ENCODE measurements at regions not wholly inside any gene's neighbourhood (a gene's known extent, or its start where the extent isn't known, plus 50 kb on each side); places are given as distances from the start of the nearest gene placed in this dataset.

DNA sequence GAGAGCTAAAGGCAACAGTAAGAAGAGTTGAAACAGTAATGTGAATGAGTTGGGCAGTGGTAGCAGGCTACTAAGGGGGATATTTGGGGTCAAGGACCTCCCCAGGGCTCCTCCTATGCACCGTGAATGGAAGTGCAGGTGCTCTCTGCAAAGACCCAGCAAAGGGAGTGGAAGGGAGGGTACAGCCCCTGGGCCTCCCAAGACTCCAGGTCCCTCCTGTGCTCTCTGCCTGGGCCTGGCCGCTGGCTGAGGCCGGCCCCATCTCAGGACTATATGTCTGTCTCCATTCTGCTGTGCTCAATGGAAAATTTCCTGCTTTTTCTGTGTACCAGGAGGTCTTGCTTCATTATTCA is 372.1 kb upstream of the MKI67 start:
- DNase-seq (ENCODE audit: low spot score), result no peak

DNA sequence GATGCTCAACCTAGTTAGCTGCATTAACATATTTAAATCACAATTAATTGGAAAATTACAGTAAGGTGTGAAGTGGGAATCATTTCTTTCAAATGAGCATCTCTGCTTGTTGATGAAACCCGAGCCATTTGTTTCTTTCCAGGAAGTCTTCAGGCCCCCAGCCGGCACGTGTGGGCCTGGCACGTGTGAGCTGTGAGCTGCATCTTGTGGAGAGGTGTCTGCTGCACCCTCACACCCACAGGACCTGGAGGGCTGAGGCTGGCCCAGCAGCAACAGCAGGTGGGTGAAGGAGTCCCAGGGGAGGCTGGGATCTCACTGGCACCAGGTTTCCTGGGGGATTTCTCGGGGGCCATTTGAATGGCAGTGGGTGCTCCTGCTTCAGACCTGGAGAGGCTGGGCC is 372.5 kb upstream of the MKI67 start:
- DNase-seq (ENCODE audit: low spot score), result no peak

DNA sequence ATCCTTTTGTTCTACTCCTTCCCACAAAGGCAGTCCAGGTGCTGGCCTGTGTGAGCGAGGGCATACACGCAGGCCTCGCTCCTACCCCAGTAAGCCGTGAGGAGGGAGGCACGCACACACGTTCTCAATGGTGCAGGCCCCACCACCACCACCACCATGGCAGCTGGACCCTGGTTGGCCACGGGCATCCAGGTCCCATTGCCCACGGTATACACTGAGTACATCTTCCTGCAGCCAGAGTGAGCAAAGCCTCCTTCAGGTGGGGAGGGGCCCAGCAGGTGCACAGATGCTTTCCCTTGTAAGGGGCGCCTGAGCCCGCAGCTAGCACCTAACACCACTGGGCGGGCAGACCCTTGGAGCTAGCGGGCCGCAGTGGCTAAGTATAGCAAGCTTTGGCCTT is 373.3 kb upstream of the MKI67 start:
- DNase-seq (ENCODE audit: low spot score), result no peak

DNA sequence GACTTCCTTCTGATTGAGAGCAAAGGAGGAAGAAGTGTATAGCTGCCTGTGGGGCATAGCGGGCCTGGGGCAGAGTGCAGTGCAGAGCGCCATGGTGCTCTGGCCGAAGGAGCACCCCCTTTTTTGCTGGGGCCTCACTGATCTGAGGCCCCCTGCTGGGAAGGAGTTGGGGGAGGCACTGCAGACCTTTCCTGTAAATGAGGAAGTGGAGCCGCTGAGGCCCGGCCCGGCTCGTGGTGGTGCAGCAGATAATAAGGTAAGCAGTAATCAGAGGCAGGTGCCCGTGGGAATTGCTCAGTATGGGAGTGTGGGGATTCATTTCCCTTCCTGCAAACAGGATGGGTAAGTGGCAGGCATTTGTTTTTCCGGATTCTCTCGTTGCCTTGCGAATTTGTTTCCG is 373.7 kb upstream of the MKI67 start:
- DNase-seq (ENCODE audit: low spot score), result no peak

DNA sequence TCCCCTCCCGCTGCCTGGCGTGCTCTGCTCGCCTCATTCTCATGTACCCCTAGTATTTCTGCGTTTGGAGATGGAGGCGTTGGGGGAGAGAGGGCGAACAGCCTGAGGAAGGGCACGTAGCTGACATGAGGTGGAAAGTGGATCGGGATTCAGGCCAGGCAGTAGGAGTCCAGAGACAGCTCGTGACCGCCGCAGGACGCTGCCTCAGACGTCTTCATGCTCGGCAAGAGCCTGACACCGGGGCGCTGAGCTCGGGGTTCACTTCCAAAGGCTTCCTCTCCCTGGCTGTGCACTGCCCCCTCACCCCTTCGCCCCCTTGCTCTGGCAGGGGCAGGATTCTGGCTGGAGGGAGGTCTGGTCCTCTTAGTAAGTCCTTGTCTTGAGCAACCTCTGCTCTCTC is 374.4 kb upstream of the MKI67 start:
- no peak for DNase-seq (ENCODE audit: low spot score)

DNA sequence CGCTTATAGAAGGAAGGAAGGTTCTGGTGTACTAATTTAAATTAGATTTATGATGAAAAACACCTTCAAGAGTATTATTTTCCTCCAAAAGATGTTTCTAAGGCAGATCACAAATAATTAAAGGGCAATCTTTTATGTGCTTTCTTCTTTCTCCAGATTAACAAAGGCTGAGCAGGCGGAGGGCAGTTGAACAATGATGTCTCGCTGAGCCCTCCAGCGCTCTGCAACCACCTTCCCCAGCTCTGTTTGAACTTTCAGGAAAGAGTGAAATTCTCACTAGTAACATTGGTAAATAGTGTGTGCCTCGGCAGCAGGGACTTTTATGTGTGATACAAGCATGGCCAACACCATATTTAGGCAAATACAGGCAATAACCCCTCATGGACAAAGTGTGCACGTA is 379.1 kb upstream of the MKI67 start:
- no peak for DNase-seq (ENCODE audit: low spot score)

DNA sequence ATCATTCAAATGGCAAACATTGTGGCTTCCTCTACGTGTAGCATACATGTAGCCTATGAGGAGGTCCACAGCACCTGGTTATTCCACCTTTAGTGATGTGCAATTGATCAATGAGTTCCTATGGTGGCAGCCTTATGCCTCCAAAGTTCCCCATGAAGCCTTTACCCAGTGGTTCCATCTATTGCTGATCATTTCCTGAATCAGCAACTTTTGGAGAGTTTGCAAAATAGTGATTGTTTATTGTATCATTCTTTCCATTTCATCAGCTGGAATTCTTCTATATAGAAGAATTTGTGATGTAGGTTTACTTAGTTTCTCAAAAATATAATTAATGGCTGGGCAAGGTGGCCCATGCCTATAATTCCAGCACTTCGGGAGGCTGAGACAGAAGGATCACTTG is 380.2 kb upstream of the MKI67 start:
- no peak for DNase-seq (ENCODE audit: low spot score)

DNA sequence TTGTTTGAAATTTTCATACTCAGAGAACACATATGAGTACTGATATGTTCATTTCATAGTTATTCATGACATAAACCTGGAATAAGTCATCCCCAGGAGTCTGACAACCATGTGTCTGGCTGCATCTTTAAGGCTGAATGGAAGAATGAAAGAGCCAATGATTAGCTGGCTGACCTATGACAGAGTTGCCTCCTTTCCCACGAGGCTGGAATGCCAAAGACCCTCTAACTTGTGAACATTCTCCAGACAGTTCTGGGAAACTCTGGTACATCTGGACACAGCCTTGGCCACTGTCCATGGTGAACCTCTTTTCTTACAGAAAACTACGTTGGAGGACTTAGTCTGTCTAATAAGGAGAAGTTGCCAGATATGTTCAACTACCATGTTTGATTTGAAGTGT is 380.8 kb upstream of the MKI67 start:
- no peak for DNase-seq (ENCODE audit: low spot score)

DNA sequence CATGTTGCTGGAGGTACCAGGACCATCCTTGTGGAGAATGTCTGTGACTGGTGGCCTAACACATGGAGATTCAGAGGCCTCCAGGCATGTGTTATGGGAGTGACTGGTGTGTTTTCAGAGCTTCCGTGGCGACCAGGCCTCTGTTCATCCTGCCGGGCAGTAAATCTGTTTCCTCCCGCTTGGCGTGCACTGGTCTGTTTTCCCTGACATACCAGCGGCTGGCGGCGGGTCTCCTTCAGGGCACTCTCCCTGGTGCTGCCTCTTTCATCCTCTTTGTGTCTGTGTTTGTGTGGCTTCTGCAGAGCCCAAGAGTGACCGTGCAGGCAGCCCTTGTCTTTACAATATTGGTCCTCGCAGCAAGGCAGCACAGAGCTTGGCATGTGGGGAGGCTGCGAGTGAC is 385.1 kb upstream of the MKI67 start:
- DNase-seq (ENCODE audit: low spot score), result no peak

DNA sequence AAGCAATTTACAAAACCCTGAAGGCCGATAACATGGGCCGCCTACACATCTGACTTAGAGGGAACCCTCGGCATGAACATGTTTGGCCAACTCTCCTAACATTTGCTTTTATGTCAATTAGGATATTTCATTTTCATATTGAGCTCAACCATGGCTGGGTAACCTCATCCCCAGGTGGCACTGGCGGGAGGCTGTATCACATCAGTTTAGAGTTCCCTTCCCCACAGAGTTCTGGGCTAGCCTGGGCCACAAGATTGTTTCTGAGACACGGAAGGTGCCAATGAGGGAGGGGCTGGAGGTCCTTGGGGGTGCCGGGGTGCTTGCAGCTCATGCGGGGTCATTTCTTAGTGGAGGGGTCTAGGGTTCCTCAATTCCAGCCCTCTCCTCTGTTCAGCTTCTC is 386.5 kb upstream of the MKI67 start:
- no peak for DNase-seq (ENCODE audit: low spot score)

DNA sequence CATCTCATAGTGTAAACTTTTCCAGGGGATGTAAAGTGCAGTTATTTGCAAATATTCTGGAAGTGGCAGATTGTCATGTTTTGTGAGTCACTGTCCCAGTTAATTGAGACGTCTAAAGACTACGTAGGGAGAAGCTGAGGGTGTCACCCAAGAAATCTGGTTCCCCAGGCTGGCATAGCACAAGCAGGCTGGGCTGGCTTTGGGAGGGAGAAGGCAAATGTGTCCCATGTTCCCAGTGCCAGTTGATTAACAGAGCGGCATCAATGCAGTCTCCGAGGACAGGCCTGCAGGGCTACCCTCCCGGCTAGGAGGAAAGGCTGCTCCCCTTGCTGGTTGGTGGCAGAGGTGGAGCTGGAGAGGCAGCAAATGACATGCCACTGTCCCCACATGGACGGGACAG is 388.3 kb upstream of the MKI67 start:
- DNase-seq (ENCODE audit: low spot score), result no peak

DNA sequence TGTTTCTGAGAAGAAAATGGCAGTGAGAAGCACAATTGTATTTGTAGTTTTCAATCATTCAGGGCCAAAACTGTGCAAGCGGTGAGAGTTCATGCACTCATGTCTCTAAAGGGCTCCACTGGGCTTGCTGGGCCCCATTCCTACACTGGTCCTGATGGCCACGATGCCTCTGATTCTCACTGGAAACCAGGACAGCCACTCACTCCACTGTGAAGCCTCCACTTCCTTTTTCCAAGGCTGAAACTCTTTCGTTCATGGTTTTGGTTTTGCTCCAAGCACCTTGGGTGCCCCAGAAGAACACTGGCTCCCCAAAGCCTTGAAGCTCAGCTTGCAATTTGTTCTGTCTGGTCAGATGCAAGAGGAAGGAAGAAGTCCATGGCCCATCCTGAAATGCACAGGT is 390.0 kb upstream of the MKI67 start:
- no peak for DNase-seq (ENCODE audit: low spot score)

DNA sequence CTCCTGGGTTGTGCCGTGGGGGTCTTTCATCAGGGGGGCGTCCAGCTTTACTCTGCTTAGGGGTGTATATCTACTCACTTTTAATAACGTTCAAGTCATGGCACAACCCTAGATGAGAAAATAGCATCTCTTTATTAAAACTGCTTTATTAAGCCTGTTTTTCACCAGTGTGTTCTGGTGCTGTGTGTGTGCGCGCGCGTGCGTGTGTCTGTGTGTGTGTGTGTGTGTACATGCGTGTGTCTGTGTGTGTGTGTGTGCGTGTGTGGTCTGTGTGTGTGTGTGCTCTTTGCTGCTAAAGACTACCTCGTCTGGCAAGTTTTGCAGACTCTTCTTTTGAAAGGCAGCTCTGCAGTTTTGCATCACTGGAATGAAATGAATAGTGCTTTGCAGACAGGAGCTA is 390.9 kb upstream of the MKI67 start:
- DNase-seq (ENCODE audit: low spot score), result no peak

DNA sequence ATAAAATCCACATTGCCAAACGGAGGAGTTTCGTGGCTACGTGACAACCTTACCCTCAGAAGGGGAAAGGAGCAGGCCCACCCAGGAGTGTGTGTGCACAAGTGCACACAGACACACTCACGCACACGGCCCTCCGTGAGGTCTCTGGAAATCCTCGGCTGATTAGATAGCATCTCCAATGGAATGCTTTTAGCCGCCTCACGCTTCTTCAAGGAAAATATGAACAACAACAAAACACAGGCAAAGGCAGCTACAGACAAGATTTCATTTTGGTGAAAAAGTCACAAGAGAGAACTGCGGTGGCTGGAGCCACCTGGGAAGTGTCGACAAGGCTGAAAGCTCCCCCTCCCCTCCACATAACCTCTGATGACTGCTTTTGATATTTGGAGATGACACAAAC is 391.8 kb upstream of the MKI67 start:
- DNase-seq (ENCODE audit: low spot score), result no peak

DNA sequence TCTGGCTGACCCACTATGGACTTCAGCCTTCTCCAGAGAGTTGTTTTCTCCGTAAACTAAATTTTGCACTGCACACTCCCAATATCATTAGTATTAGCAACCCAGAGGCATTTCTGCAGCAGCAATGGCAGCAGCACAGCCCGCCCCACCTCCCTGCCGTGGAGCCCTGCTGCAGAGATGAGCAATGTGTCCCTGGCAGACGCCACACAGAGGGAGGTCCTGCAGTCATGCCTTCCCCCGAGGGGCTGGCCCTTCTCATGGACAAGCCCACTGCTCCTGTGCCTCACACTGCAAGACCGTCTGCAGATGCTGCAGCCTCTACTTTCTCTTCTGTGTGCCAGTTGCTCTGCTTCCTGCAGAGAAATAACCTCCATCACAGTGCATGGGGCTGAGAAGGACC is 393.4 kb upstream of the MKI67 start:
- DNase-seq (ENCODE audit: low spot score), result no peak

DNA sequence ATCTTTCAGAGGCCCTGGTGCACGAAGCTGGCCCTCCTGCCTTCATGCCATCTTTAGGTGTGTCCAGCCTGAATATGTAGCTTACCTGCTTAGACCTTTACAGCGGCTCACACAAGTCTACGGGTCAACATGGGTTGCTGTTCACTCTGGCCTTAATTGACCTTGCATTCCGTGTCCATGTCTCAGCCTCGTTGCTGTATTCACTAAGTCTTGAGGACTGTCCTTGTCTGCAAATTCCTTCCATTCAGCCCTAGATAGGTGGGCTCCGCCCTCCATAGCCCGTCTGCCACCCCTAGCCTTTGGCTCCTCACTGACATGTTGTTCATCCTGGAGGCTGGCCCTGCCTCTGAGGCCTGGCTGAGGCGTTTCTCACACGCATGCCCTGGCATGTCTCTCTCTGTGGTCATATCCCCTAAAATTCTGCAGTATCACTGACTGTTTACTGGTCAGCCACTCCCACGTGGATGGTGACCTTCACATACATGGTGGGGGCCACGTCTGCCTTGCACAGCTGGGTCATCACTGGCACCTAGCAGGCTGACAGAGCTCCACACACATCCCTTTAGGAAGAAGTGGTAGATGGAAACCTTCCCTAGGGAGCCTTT is 394.1 kb upstream of the MKI67 start:
- no peak for DNase-seq (ENCODE audit: low spot score)

DNA sequence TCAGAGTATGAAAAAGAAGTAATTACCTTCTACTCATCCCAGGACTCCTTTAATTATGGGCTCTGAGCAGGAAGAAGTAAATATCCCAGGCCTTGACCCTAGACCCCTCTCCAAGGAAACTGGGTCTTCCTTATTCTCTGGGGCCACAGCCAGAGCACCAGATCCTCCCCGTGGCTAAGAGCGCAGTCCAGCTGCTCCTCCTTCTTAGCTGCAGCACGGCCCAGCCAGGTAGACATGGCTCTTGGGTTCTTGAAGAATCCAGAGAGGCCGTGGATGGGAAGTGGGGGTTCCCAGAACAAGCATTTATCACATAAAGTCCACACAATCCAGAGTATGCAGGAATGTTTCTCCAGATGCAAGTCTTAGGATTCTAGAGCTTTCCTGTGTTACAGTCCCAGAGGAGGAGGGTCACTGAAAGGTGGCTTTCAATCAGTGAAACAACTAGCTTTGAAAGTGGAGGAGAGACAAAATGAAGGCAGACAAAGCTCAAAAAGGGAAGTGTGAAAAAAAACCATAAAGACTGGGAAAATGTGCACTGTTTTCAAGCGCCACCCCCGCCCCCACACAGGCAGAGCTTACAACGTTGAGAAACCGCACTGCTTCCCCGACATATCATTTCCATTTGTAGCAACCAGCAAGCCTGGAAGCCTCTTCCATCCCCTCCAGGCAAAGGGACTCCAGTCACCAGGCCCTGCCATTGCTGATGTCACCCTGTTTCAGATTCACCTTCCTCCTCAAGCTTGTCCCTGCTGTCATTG is 396.5 kb upstream of the MKI67 start:
- DNase-seq (ENCODE audit: low spot score), result no peak

DNA sequence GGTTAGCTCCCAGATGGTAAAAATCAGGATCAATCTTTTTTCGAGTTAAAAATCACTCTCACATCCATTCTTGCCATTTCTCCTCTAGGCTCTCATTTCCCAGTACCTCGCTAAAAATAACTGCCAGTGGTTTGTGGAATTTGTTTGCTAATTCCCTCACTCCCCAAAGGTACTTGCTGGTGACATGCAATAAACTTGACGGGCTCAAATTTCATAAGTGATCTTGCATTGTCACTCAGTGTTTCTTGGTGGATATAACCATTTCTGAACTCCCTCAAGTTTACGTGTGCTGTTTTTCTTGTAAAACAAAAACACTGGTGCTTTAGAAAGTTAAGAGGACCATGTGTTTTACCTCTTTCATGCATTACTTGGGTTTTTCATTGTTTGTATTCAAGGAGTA is 399.2 kb upstream of the MKI67 start:
- DNase-seq (ENCODE audit: low spot score), result no peak

DNA sequence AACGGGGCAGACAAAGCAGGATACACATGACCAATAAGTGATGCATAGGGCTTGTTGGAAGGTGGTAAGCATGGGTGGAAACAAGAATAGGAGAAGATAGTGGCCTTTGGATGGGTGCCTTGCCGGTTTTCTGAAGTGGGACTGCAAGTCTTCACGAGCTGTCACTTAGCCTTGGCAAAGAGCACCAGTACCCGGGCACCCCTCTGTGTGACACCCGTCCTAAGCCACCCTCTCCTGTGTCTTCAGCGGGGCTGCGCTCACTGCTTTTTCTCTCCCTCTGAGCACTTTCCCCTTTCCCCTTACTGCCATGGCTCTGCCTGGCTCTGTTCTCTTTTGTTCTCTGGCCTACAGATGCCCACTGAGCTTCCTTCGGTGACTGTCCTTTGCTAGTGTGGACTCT is 399.7 kb upstream of the MKI67 start:
- DNase-seq (ENCODE audit: low spot score), result no peak

DNA sequence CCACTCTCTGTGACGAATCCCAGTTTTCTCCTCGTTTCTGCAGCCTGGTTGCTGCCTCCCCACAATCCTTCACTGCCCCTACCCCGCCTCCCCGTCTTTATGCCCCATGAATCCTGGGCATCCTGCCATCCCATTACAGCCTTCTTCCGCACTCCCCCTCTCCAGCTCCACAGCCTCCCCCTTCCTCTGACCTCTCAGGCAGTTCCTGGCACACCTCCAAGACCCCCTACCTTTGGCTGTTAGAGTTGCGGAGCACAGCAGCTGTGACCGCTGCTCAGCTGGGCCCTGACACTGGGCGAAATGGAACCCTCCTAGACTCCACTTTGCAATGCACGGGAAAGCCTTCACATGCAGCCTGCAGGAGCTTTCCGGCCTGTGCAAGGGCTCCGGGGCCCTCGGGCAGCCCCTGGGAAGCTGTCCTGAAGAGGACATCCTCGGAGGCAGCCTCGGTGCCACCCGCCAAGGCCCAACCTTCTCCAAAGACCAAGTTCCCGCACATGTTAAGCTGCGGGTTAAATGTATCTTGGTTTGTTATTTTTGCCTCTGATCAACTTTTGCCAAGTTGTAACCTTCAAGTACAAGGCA is 400.7 kb upstream of the MKI67 start:
- DNase-seq (ENCODE audit: low spot score), result no peak

DNA sequence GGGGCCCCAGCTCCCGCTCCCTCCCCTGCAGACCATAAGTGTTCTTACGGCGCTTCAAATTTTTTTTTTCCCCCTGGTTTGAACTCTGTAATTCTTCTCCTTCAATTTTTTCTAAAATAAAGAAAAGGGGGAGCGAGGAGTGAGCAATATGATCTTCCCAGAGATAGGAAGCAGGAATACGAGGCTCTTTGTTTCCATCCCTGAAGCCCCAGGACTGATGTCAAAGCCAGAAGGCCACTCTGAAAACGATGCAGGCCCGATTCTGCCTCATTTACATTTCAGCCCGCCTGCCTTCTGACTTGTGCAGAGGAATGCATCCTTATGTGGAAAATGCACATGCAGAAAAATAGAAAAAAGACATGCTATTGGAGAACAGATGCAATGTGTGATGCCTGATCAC is 401.5 kb upstream of the MKI67 start:
- no peak for DNase-seq (ENCODE audit: low spot score)

DNA sequence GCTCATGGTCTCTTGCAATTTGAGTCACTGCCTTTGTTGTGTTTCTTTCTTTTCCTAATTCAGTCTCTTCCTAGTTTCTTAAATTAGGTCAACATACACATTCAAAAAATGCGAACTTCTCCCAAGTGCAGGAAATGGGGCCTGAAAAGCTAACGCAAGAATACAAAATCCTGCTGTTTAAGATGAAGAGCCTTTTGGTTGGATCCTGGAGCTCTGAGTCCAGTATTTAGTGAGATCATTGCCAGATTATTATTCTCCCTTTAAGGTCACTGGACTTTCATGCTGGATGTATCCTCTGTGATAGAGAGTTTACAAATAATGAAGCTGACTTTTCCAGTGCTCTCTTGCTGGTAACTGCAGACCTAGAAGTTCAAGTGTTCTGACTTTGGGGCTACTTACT is 401.9 kb upstream of the MKI67 start:
- no peak for DNase-seq (ENCODE audit: low spot score)

DNA sequence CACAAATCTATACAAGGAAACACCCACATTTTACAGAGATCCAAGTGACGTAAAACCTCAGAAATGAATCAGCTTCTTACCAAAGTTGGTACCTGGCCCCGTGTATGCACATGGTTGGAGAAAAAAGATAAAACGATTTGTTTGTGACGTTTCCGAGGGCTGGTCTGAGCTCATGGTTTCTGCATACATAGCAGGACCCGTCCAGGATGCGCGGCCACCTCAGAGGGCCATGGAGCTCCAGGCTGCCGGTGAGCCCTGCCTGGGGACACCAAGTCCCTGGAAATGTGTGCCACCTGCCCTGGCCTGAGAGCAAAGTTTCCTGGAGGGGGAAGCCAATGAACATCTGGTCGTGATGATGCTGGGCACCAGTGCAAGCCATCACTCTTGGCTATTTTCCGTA is 402.6 kb upstream of the MKI67 start:
- DNase-seq (ENCODE audit: low spot score), result no peak

DNA sequence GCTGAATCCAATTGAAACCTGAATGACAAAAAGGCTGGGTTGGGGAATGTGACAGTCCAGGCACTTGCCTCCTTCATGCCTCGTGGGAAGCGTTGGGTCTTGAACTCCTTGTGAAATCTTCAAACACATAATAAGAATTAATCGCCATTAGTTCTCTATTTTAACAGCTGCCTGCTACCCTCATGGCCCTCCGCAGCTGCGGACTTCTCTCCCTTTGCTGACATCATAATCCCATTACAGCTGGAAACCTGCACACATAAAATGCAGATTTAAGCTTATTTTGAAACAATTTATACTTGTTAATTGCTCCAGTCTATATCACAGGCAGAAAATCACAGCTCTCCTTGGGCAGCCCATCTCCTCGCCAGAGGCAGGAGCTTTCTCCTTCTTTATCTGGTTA is 403.0 kb upstream of the MKI67 start:
- no peak for DNase-seq (ENCODE audit: low spot score)
